GM23248 (cell line): ENCODE measurements at regions not wholly inside any gene's neighbourhood (a gene's known extent, or its start where the extent isn't known, plus 50 kb on each side); places are given as distances from the start of the nearest gene placed in this dataset.

Source experiments
- EZH2 ChIP-seq: fragments of 200-600 bp; sonication (generic); IDR thresholded peaks from 2 replicates; pipeline ENCODE4 v1.6.1; 2018; ENCODE audit warnings: antibody characterized with exemption, mild to moderate bottlenecking; ENCODE audit not compliant: insufficient read depth, poor library complexity, severe bottlenecking
- EZH2phosphoT487 ChIP-seq: fragments of 200-600 bp; sonication (generic); IDR thresholded peaks from 2 replicates; pipeline ENCODE4 v1.6.1; 2018; ENCODE audit warnings: antibody characterized with exemption, moderate library complexity, mild to moderate bottlenecking, low read depth; ENCODE audit not compliant: insufficient read depth

DNA sequence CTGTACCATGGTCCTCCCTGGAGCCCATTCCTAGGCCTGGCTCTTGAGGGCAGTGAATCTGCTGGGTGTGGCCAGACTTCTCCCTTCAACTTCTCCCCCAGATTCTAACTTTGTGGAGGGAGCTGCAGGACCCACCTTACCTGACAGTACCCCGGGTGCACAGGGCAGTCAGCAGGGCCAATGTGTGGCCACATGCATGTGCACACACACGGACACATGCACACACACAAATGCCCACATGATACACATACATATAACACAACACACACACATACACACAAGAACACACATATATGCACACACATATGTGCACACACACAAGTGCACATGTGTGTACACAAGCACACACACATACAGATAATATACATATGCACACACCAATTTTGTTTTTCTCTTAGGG is 300.0 kb upstream of the HS6ST1 start:
- TF ChIP-seq EZH2 (no peak), EZH2phosphoT487 (no peak)
